Transverse colon (tissue), 4 donors: ENCODE measurements at regions not wholly inside any gene's neighbourhood (a gene's known extent, or its start where the extent isn't known, plus 50 kb on each side); places are given as distances from the start of the nearest gene placed in this dataset.

ENCODE experiments used
- CTCF ChIP-seq, 5 experiments: fragments of 200-600 bp in 3 of 5; fragments of 450-650 bp in 2 of 5; sonication (generic) in 3 of 5; IDR thresholded peaks; 1 replicate in 2 of 5; 2 replicates in 3 of 5; pipeline ENCODE4 v1.5.1; 2016 to 2017; ENCODE audit warnings: antibody characterized with exemption in 5 of 5, inconsistent platforms in 3 of 5, mild to moderate bottlenecking in 2 of 5, moderate library complexity in 1 of 5
- EP300 ChIP-seq: sonication (generic); formaldehyde crosslinking; IDR thresholded peaks from one replicate; pipeline ENCODE4 v1.6.1; 2017; ENCODE audit warnings: antibody characterized with exemption, low read depth
- POLR2AphosphoS5 ChIP-seq, 3 donors: sonication (generic); formaldehyde crosslinking; IDR thresholded peaks; one replicate each; pipeline ENCODE4 v1.6.1; 2016; ENCODE audit warnings: antibody characterized with exemption in 3 of 3

GRCh38 chr2:142290931-142291330, 160.1 kb upstream of the LRP1B start:
- no peak for TF ChIP-seq CTCF (IDR thresholded peaks at IDR 0.05)
- no peak for TF ChIP-seq POLR2AphosphoS5 (IDR thresholded peaks at IDR 0.05)
- no peak for TF ChIP-seq EP300
